GM21576 (cell line): ENCODE measurements at regions not wholly inside any gene's neighbourhood (a gene's known extent, or its start where the extent isn't known, plus 50 kb on each side); places are given as distances from the start of the nearest gene placed in this dataset.

ENCODE experiments used
- ATAC-seq: cut with Tn5 transposase; IDR thresholded peaks from one replicate; pipeline ENCODE4 v1.9.1; 2021; ENCODE audit warnings: mild to moderate bottlenecking, moderate library complexity; ENCODE audit not compliant: unreplicated experiment

GRCh38 chr4:42328978-42329377 is 68.3 kb upstream of the SHISA3 start:
- ATAC-seq, result no peak

GRCh38 chr4:42329421-42329820 is 67.9 kb upstream of the SHISA3 start:
- no peak for ATAC-seq

- no peak for ATAC-seq
Observed at GRCh38 chr4:42330002-42330592, 67.2 kb upstream of the SHISA3 start.

- no peak for ATAC-seq
Observed at GRCh38 chr4:42331040-42331439, 66.2 kb upstream of the SHISA3 start.

GRCh38 chr4:42331914-42332368 is 65.3 kb upstream of the SHISA3 start:
- ATAC-seq, result peak; percentile 72

- no peak for ATAC-seq
Observed at GRCh38 chr4:42339935-42340406, 57.3 kb upstream of the SHISA3 start.

GRCh38 chr4:42341518-42342026 is 55.7 kb upstream of the SHISA3 start:
- no peak for ATAC-seq

GRCh38 chr4:42342459-42342858 is 54.8 kb upstream of the SHISA3 start:
- no peak for ATAC-seq

- ATAC-seq, result peak; percentile 47
Observed at GRCh38 chr4:42344309-42344708, 53.0 kb upstream of the SHISA3 start.

- no peak for ATAC-seq
Observed at GRCh38 chr4:42344749-42345148, 52.5 kb upstream of the SHISA3 start.

- ATAC-seq, result no peak
Observed at GRCh38 chr4:42345962-42346544, 51.2 kb upstream of the SHISA3 start.

GRCh38 chr4:42347076-42347475 is 50.2 kb upstream of the SHISA3 start:
- no peak for ATAC-seq
